ENCODE measurements at regions not wholly inside any gene's neighbourhood (a gene's known extent, or its start where the extent isn't known, plus 50 kb on each side); places are given as distances from the start of the nearest gene placed in this dataset.

GRCh38 chr1:193988885-193989284 lies 802.5 kb upstream of the B3GALT2 start:
- no peak overlapping the region for H3K4me3 Mint-ChIP-seq
- no peaks in the 10 kb centered on the region for H3K27me3 Mint-ChIP-seq
- no peaks in the 10 kb centered on the region for H3K4me1 Mint-ChIP-seq
- no peak overlapping the region for H3K27ac Mint-ChIP-seq
- H3K9me3 Mint-ChIP-seq = peaks cover 7 to 15% (median 9%) of the 10 kb centered on the region in 3 donors
- H3K36me3 Mint-ChIP-seq = no peaks in the 10 kb centered on the region

DNA sequence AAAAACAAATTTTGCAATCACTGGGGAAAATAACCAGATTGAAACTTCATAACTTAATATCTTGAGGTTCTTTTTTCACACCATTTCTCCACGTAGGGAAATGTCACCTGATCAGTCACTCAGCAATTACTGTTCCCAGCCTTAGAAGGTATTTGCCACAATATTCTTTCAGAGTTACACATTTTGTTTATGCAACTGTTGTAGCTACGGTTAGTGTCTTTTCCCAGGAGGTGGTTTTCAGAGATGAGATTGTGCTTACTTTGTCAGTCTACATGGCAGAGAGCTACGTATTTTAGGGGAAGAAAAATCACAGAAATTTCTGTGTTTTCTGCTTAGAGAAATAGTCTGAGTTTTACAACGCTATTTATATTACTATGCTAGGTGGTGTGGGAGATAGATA lies 792.8 kb upstream of the B3GALT2 start:
- H3K27me3 Mint-ChIP-seq = no peaks in the 10 kb centered on the region
- H3K4me1 Mint-ChIP-seq = no peaks in the 10 kb centered on the region
- peaks cover 0 to 2% (median 0%) of the 10 kb centered on the region in 3 donors for H3K9me3 Mint-ChIP-seq
- H3K4me3 Mint-ChIP-seq = no peak overlapping the region
- H3K27ac Mint-ChIP-seq = no peak overlapping the region
- no peaks in the 10 kb centered on the region for H3K36me3 Mint-ChIP-seq

DNA sequence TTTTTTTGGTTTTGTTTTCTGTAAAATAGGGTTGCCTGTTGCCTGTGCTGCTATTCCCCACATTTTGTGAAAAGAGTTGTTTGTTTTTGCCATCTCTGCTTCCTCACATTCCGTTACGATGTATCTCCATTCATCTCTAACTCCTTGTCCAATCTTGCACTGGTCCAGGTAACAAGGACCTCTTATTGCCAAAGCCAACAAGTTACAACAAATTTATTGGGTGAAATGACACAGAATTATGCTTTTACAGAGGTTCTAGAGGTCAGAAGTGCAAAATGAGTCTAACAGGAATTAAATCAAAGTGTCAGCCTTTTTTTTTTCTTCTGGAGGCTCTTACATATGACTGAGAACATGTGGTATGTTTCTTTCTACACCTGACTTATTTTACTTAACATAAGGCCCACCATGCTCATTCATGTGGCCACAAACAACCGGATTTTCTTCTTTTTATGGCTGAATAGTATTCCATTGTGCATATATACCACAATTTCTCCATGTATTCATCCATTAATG lies 787.9 kb upstream of the B3GALT2 start:
- Mint-ChIP-seq H3K4me1 (no peaks in the 10 kb centered on the region), H3K27ac (no peak overlapping the region), H3K36me3 (peaks cover 1% of the 10 kb centered on the region), H3K27me3 (no peaks in the 10 kb centered on the region), H3K9me3 (peaks cover 0 to 3% (median 2%) of the 10 kb centered on the region in 3 donors), H3K4me3 (no peak overlapping the region)

DNA sequence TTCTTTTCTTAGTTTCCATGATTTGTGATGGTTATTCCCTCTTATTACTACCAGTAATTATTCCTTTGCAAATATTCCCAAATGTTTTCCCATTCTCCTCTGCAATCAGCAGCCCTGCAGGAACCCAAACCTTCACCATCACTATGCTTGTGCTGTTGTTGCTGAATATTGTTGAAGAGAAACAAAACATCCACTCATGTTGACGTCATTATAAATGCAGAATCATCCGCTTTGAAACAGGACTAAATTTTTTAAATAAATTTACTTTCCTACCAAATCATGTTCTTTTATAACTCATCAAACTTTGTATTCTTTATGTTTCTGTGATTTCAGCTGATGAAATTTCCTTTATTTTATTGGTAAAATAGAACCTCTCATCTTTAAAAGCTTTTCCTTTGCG lies 787.0 kb upstream of the B3GALT2 start:
- no peaks in the 10 kb centered on the region for H3K27me3 Mint-ChIP-seq
- H3K4me1 Mint-ChIP-seq = no peaks in the 10 kb centered on the region
- peaks cover 0 to 3% (median 2%) of the 10 kb centered on the region in 3 donors for H3K9me3 Mint-ChIP-seq
- H3K27ac Mint-ChIP-seq = no peak overlapping the region
- peaks cover 1% of the 10 kb centered on the region for H3K36me3 Mint-ChIP-seq
- no peak overlapping the region for H3K4me3 Mint-ChIP-seq

DNA sequence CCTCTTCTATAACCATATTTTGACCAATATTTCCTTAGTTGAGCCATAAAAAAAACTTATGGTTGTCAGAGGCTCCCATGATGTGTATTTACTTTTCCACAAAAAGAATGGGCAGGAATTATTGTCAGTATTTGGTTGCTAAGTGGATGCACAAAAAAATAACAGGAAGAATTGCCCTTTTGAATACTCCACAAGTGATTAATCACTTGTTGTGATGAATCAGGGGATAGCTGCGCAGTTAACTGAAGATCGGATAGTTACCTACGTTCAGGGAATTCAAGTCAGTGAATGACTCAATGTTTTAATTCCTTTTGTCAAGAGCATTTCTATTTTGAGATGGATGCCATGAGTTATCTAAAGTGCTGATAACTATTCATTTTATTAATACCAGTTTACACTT lies 785.2 kb upstream of the B3GALT2 start:
- H3K27me3 Mint-ChIP-seq = peaks cover 2% of the 10 kb centered on the region
- H3K4me1 Mint-ChIP-seq = no peaks in the 10 kb centered on the region
- no peak overlapping the region for H3K27ac Mint-ChIP-seq
- peaks cover 1% of the 10 kb centered on the region for H3K36me3 Mint-ChIP-seq
- H3K9me3 Mint-ChIP-seq = peaks cover 0 to 3% (median 2%) of the 10 kb centered on the region in 3 donors
- H3K4me3 Mint-ChIP-seq = no peak overlapping the region

DNA sequence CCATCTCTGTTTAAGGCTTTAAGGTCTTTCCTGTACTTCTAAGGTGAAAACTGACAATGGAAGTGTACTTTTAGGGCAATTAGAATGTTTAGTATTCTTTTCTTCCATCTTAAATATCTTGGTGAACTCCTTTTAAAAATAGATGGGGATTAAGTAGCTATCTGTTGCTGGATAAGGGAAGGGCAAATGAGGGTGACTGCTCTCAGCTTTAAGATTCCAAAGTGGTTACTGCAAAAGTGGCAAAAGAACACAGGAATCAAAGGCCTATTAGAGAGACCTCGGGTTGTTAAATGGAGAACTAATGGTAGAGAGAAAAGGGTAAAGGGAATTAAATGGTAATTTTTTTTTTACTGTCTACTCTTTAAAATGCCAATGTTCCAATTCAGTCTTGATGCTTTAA lies 774.1 kb upstream of the B3GALT2 start:
- Mint-ChIP-seq H3K9me3 (peaks cover 0 to 4% (median 0%) of the 10 kb centered on the region in 3 donors), H3K27ac (no peak overlapping the region), H3K36me3 (no peaks in the 10 kb centered on the region), H3K4me1 (no peaks in the 10 kb centered on the region), H3K27me3 (peaks cover 3% of the 10 kb centered on the region), H3K4me3 (no peak overlapping the region)

DNA sequence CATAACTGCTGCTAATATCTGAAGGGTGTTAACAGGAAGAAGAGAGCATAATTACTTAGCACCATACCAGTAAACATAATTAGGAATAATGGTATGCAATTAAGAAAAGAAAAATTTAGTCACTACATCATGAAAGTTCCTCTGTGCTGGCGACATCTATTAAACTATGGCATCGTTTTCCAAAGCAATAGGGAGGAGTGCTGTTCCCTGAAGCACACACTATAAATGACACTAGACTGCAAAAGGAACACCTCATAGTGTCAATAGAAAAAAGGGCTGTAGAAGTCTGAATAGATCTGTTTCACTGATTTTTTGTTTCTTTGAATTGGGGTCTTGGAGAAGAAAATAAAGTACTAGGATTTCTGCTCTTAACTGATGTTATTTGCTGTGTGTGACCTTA lies 773.6 kb upstream of the B3GALT2 start:
- Mint-ChIP-seq H3K27ac (no peak overlapping the region), H3K4me1 (no peaks in the 10 kb centered on the region), H3K36me3 (no peaks in the 10 kb centered on the region), H3K27me3 (peaks cover 2% of the 10 kb centered on the region), H3K4me3 (no peak overlapping the region), H3K9me3 (peaks cover 0 to 4% (median 0%) of the 10 kb centered on the region in 3 donors)

DNA sequence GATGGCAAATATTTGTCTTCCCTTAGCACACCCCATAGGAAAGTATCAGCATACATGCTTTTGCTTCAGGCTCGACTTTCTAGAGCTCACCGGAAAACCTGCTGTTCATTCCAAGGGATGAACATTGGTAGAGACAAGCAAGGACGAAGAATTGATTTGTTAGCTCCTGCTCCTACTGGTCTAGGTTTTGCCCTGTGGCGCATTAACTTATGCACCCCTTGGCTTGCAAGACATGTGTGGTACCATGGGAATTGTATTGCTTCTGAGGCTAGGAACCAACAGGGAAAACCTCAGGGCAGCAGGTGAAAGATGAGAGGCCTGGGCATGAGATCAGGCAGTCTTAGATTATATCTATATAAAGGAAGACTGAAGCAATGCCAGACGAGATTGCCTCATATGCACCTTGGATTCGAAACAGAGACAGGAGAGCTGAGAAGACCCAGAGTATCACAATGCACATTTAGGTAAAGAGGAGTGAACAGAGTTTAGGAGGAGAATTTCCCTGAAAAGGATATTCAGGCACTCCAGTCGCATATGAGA lies 771.2 kb upstream of the B3GALT2 start:
- Mint-ChIP-seq H3K27ac (no peak overlapping the region), H3K27me3 (no peaks in the 10 kb centered on the region), H3K36me3 (no peaks in the 10 kb centered on the region), H3K4me1 (no peaks in the 10 kb centered on the region), H3K9me3 (peaks cover 0 to 3% (median 0%) of the 10 kb centered on the region in 3 donors), H3K4me3 (no peak overlapping the region)

GRCh38 chr1:193952778-193953374 lies 766.5 kb upstream of the B3GALT2 start:
- Mint-ChIP-seq H3K9me3 (no peaks in the 10 kb centered on the region), H3K4me1 (no peaks in the 10 kb centered on the region), H3K36me3 (no peaks in the 10 kb centered on the region), H3K27me3 (no peaks in the 10 kb centered on the region), H3K4me3 (no peak overlapping the region), H3K27ac (no peak overlapping the region)

DNA sequence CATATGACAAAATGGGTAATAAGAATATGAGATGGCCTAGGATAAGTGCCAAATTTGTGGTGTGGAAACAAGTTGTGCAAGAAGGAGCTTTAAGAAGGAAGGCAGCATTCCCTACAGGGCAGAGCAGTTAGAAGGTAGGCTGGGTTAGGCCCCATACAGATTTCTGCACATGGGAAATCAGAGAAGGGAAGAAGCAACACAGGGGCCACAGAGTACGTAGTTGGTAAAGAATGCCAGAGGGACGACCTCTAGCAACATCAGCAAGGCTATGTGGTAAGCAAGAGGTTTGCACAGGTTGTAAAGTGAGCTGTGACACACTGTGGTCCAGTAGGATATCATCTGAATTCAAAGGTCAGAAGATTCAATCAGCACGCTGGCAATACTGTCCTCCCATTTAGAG lies 765.6 kb upstream of the B3GALT2 start:
- H3K36me3 Mint-ChIP-seq = no peaks in the 10 kb centered on the region
- no peak overlapping the region for H3K4me3 Mint-ChIP-seq
- no peaks in the 10 kb centered on the region for H3K4me1 Mint-ChIP-seq
- no peaks in the 10 kb centered on the region for H3K27me3 Mint-ChIP-seq
- H3K27ac Mint-ChIP-seq = no peak overlapping the region
- H3K9me3 Mint-ChIP-seq = peaks cover 0 to 1% (median 0%) of the 10 kb centered on the region in 3 donors

DNA sequence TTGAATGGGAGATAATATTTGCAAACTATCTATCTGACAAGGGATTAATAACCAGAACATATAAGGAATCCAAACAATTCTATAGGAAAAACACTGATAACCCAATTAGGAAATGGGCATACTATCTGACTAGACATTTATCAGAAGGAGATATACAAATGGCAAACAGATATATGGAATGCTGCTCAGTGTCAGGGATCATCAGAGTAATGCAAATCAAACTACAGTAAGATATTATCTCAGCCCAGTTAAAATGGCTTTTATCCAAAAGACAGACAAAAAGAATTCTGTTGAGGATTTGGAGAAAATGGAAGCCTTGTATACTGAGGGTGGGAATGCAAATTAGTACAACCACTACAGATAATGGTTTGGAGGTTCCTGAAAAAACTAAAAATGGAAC lies 758.0 kb upstream of the B3GALT2 start:
- Mint-ChIP-seq H3K4me1 (no peaks in the 10 kb centered on the region), H3K27me3 (no peaks in the 10 kb centered on the region), H3K36me3 (no peaks in the 10 kb centered on the region), H3K27ac (no peak overlapping the region), H3K4me3 (no peak overlapping the region), H3K9me3 (peaks cover 0 to 4% (median 0%) of the 10 kb centered on the region in 3 donors)

DNA sequence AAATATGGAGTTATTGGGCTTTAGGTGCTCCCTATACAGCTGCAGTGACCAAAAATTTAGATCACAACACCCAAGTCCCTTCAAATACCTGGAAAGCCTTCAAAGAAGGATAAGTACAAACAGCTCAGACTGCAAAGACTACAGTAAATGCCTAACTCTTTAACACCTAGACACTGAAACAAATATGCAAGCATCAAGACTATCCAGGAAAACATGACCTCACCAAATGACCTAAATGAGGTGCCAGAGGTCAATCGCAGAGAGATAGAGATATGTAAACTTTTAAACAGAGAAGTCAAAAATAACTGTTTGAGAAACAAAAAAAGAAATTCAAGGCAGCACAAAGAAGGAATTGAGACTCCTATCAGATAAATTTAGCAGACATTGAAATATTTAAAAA lies 753.8 kb upstream of the B3GALT2 start:
- no peaks in the 10 kb centered on the region for H3K4me1 Mint-ChIP-seq
- H3K4me3 Mint-ChIP-seq = no peak overlapping the region
- no peaks in the 10 kb centered on the region for H3K36me3 Mint-ChIP-seq
- H3K27ac Mint-ChIP-seq = peak overlapping the region in 1 of 3 donors; percentile 20
- H3K27me3 Mint-ChIP-seq = no peaks in the 10 kb centered on the region
- H3K9me3 Mint-ChIP-seq = no peaks in the 10 kb centered on the region

GRCh38 chr1:193939585-193939984 lies 753.2 kb upstream of the B3GALT2 start:
- H3K4me3 Mint-ChIP-seq = no peak overlapping the region
- no peaks in the 10 kb centered on the region for H3K36me3 Mint-ChIP-seq
- H3K27me3 Mint-ChIP-seq = no peaks in the 10 kb centered on the region
- no peaks in the 10 kb centered on the region for H3K4me1 Mint-ChIP-seq
- H3K27ac Mint-ChIP-seq = no peak overlapping the region
- no peaks in the 10 kb centered on the region for H3K9me3 Mint-ChIP-seq

DNA sequence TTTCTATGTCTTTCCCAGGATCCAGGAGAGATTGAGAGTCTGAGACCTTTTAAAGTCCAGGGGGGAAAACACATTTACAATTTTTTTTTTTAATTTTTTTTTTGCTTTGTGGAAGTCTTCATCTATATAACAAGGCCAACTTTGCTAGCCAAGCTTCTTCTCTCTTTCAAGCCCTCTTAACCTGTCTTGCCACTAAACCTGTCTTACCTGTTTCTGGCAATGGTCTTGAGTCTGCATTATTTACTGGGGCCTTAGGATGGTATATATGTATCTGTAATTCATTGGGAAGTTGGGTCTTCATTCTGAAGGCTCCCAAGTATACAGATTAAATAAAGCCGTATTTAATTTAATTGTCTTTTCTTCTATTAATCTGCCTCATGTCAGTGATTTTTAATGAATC lies 750.9 kb upstream of the B3GALT2 start:
- H3K9me3 Mint-ChIP-seq = no peaks in the 10 kb centered on the region
- no peaks in the 10 kb centered on the region for H3K36me3 Mint-ChIP-seq
- no peaks in the 10 kb centered on the region for H3K27me3 Mint-ChIP-seq

DNA sequence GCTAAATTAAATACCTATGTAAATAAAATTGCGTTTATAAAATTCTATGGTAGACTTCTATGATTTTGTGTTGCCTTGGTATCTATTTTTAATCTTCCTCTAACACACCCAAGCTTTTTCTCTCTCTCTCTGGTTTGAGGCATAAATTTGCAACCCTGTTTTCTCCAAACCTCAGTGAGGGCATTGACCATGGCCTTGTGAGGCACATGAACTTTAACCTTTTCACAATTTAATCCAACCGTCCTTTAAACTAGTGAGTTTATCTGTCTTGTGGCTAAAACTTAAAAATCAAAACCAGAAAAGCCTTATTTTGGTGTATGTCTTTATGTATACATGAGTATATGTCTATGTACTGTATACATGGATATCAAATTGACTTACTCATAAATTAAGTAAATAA lies 746.6 kb upstream of the B3GALT2 start:
- Mint-ChIP-seq H3K4me1 (no peaks in the 10 kb centered on the region), H3K27ac (no peak overlapping the region), H3K4me3 (no peak overlapping the region), H3K36me3 (no peaks in the 10 kb centered on the region), H3K27me3 (no peaks in the 10 kb centered on the region), H3K9me3 (no peaks in the 10 kb centered on the region)

More for the DNA sequence above, 750.9 kb upstream of the B3GALT2 start:
- Mint-ChIP-seq H3K27ac (no peak overlapping the region), H3K4me1 (no peaks in the 10 kb centered on the region), H3K4me3 (no peak overlapping the region)

- Mint-ChIP-seq H3K36me3 (no peaks in the 10 kb centered on the region), H3K27me3 (no peaks in the 10 kb centered on the region), H3K27ac (no peak overlapping the region), H3K9me3 (peaks cover 0 to 3% (median 0%) of the 10 kb centered on the region in 3 donors), H3K4me1 (no peaks in the 10 kb centered on the region), H3K4me3 (no peak overlapping the region)
Measured at GRCh38 chr1:193931356-193931755, 744.9 kb upstream of the B3GALT2 start.
